KMS-11 (cell line): ENCODE measurements at regions not wholly inside any gene's neighbourhood (a gene's known extent, or its start where the extent isn't known, plus 50 kb on each side); places are given as distances from the start of the nearest gene placed in this dataset.

Experiments
- H2AFZ ChIP-seq: fragments of 200-600 bp; sonication (generic); 2 replicates; pipeline ENCODE4 v1.6.1; 2016; ENCODE audit warnings: antibody characterized with exemption, mixed run types, low read depth
- H3K27ac ChIP-seq: fragments of 200-600 bp; sonication (generic); 2 replicates; pipeline ENCODE4 v1.6.1; 2016; ENCODE audit warnings: mild to moderate bottlenecking, mixed run types
- H3K27me3 ChIP-seq: fragments of 200-600 bp; sonication (generic); 2 replicates; pipeline ENCODE4 v1.6.1; 2017; ENCODE audit warnings: mild to moderate bottlenecking, low read depth, mixed run types, moderate library complexity; ENCODE audit not compliant: insufficient read depth
- H3K36me3 ChIP-seq: fragments of 200-600 bp; sonication (generic); 2 replicates; pipeline ENCODE4 v1.6.1; 2017; ENCODE audit warnings: mild to moderate bottlenecking, mixed run types; ENCODE audit not compliant: insufficient read depth
- H3K4me1 ChIP-seq: fragments of 200-600 bp; sonication (generic); 2 replicates; pipeline ENCODE4 v1.6.1; 2016; ENCODE audit warnings: mild to moderate bottlenecking, low read depth, mixed run types; ENCODE audit not compliant: poor library complexity, severe bottlenecking
- H3K4me2 ChIP-seq: fragments of 200-600 bp; sonication (generic); 2 replicates; pipeline ENCODE4 v1.7.0; 2016; ENCODE audit warnings: mild to moderate bottlenecking, mixed run types
- H3K4me3 ChIP-seq: fragments of 200-600 bp; sonication (generic); IDR thresholded peaks from 2 replicates; pipeline ENCODE4 v1.6.1; 2017; ENCODE audit warnings: low read depth, low read length, mixed read lengths; ENCODE audit not compliant: insufficient read depth
- H3K79me2 ChIP-seq: fragments of 200-600 bp; sonication (generic); 2 replicates; pipeline ENCODE4 v1.6.1; 2016; ENCODE audit warnings: low read depth, mixed run types; ENCODE audit not compliant: insufficient read depth
- H3K9ac ChIP-seq: fragments of 200-600 bp; sonication (generic); 2 replicates; pipeline ENCODE4 v1.6.1; 2016; ENCODE audit warnings: mild to moderate bottlenecking, mixed run types
- H4K20me1 ChIP-seq: fragments of 200-600 bp; sonication (generic); 2 replicates; pipeline ENCODE4 v1.6.1; 2016; ENCODE audit warnings: mild to moderate bottlenecking, mixed run types; ENCODE audit not compliant: insufficient read depth
- TF ChIP-seq, protein P1 (sequence below): fragments of 200-600 bp; sonication (generic); conservative IDR thresholded peaks from 2 replicates; pipeline ENCODE4 v1.6.1; 2017; ENCODE audit warnings: low read depth, mild to moderate bottlenecking, antibody characterized with exemption, low read length, moderate library complexity, mixed read lengths

DNA sequence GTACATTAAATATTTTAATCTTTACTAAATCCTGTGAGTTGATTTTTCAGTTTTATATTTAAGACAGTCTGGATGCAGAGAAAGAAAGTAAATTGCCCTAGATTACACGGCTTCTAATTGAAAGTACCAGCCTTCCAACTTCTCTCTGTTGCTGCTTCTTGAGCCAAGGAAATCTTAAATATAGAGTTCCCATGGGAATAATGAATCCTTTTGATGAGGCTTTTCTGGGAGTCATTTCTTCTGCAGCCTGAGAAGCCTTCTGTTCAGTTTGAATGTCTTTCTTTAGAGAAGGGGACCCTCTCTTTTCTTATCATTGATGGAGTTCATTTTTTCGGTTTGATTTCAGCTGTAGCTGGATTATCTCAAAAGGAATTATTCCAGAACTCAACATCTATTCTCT, 317.3 kb upstream of the PTPRD start:
- no peak overlapping the region for H3K27ac ChIP-seq
- no peaks in the 10 kb centered on the region for H4K20me1 ChIP-seq
- TF ChIP-seq, protein P1, sequence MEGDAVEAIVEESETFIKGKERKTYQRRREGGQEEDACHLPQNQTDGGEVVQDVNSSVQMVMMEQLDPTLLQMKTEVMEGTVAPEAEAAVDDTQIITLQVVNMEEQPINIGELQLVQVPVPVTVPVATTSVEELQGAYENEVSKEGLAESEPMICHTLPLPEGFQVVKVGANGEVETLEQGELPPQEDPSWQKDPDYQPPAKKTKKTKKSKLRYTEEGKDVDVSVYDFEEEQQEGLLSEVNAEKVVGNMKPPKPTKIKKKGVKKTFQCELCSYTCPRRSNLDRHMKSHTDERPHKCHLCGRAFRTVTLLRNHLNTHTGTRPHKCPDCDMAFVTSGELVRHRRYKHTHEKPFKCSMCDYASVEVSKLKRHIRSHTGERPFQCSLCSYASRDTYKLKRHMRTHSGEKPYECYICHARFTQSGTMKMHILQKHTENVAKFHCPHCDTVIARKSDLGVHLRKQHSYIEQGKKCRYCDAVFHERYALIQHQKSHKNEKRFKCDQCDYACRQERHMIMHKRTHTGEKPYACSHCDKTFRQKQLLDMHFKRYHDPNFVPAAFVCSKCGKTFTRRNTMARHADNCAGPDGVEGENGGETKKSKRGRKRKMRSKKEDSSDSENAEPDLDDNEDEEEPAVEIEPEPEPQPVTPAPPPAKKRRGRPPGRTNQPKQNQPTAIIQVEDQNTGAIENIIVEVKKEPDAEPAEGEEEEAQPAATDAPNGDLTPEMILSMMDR: no peak
- no peak overlapping the region for H3K9ac ChIP-seq
- H3K4me2 ChIP-seq: no peak overlapping the region
- H2AFZ ChIP-seq: no peak overlapping the region
- H3K36me3 ChIP-seq: no peaks in the 10 kb centered on the region
- no peak overlapping the region for H3K4me3 ChIP-seq
- H3K4me1 ChIP-seq: no peaks in the 10 kb centered on the region
- H3K79me2 ChIP-seq: no peaks in the 10 kb centered on the region
- no peaks in the 10 kb centered on the region for H3K27me3 ChIP-seq

DNA sequence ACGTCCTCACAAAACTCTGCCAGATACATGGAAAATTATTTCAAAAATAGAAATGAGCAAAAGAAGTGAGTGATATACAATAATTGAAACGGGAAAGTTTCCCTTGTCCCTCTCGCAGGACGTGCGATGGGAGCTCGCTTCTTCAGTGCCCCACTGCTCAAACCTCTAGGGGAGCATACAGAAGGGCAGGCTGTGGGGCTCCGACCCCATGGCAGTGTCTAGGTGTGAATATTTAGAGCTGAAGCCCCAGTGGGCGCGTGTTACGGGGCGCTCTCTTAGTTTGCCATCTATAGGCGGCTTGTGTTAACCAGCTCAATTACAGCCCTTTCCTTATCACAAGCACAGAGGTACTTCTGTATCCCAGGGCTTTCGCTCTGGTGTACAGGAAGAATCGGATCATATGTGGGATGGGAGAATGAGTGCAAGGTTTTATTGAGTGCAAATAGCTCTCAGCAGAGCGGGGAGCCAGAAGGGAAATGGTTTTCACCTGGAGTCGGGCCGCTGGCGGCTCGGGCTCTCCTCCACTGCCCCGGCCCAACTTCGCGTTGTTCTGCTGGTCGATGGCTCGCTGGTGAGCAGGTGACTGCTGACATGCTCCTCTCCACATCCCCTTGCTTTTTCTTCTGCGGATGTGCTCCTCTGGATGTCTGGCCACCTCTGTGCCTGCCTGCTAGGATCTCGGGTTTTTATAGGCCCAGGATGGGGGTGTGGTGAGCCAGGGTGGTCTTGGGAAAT, 334.0 kb upstream of the PTPRD start:
- Histone ChIP-seq H3K9ac (no peak overlapping the region), H3K4me1 (no peaks in the 10 kb centered on the region), H3K27me3 (no peaks in the 10 kb centered on the region), H3K27ac (no peak overlapping the region), H3K36me3 (no peaks in the 10 kb centered on the region), H4K20me1 (no peaks in the 10 kb centered on the region), H3K4me3 (no peak overlapping the region), H3K4me2 (no peak overlapping the region), H2AFZ (no peak overlapping the region), H3K79me2 (no peaks in the 10 kb centered on the region)
- TF ChIP-seq, protein P1: no peak

DNA sequence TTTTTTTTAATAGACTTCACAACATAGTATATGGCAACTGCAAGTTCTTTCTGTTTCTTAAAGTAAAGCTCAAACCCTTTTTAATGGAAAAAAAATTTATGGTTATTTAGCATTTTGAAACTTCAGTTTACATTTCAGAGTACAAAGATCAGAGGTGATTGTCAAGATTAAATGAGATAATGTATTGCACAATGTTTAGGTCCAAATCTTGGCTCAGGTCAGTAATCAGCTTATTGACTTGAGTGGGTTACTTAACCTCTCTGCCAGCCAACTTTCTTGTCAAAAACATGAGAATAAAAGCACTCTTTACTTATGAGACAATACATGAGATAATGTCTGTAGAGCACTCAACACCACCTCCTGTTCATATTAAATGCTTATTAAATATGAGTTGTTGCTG, 345.1 kb upstream of the PTPRD start:
- Histone ChIP-seq H3K27me3 (no peaks in the 10 kb centered on the region), H3K9ac (no peak overlapping the region), H3K27ac (no peak overlapping the region), H3K4me2 (no peak overlapping the region), H3K36me3 (no peaks in the 10 kb centered on the region), H4K20me1 (no peaks in the 10 kb centered on the region), H3K4me3 (no peak overlapping the region), H2AFZ (no peak overlapping the region), H3K79me2 (no peaks in the 10 kb centered on the region), H3K4me1 (no peaks in the 10 kb centered on the region)
- TF ChIP-seq, protein P1: no peak

DNA sequence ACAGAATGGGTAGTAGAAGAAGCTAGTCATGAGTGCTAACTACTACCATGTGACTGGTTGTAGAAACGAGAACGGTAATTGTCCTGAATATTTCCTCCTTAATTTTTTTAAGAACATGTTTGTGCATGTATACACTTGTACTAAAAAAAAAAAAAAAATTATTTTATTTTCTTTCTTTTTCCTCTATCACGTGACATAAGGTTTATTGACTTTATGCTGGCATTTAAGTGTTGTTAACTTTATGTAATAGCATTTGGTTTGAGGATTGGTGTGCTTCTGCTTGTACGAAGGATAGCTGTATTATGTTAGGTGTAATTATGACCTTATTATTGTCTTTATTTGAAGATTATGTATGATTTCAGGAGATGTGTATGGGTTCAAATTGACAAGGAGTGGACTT, 349.1 kb upstream of the PTPRD start:
- H3K4me3 ChIP-seq: no peak overlapping the region
- TF ChIP-seq, protein P1: no peak
- H3K9ac ChIP-seq: no peak overlapping the region
- no peak overlapping the region for H3K27ac ChIP-seq
- no peaks in the 10 kb centered on the region for H3K36me3 ChIP-seq
- no peaks in the 10 kb centered on the region for H4K20me1 ChIP-seq
- H3K79me2 ChIP-seq: no peaks in the 10 kb centered on the region
- no peaks in the 10 kb centered on the region for H3K4me1 ChIP-seq
- no peaks in the 10 kb centered on the region for H3K27me3 ChIP-seq
- H3K4me2 ChIP-seq: no peak overlapping the region
- H2AFZ ChIP-seq: no peak overlapping the region
